PC-3 (cell line): ENCODE measurements at regions not wholly inside any gene's neighbourhood (a gene's known extent, or its start where the extent isn't known, plus 50 kb on each side); places are given as distances from the start of the nearest gene placed in this dataset.

Source experiments
- ATAC-seq: fragments of 200-7000 bp; cut with Tn5 transposase; 2 replicates; pipeline ENCODE4 v1.9.1; 2020; ENCODE audit warnings: mild to moderate bottlenecking, moderate library complexity
- BruUV-seq: library from RNA; stranded (reverse); fragments of 400-500 nt; replicated peaks from 2 replicates; lab custom pipeline; 2021; lab: Mats Ljungman, UMichigan
- CTCF ChIA-PET: fragments of 300-600 bp; sonication (Branson Sonifier 250); formaldehyde crosslinking; loops from one replicate; lab custom pipeline; 2022; ENCODE audit warnings: antibody characterized with exemption; lab: Charles Lee
- POLR2A ChIA-PET: fragments of 300-600 bp; sonication (Branson Sonifier 250); formaldehyde crosslinking; loops from one replicate; lab custom pipeline; 2022; ENCODE audit warnings: antibody characterized with exemption; ENCODE audit not compliant: unreplicated experiment; lab: Charles Lee
- DNase-seq: peaks from one replicate; pipeline ENCODE4 v3.0.0-alpha.2; 2015
- H2AFZ ChIP-seq: fragments of 300-600 bp; sonication (generic); 2 replicates; pipeline ENCODE4 v1.6.0; 2016; ENCODE audit warnings: antibody characterized with exemption, low read length
- H3F3A ChIP-seq: fragments of 300-600 bp; sonication (generic); one replicate; pipeline ENCODE4 v1.6.0; 2017; ENCODE audit warnings: antibody characterized with exemption, low read length, control low read depth, mild to moderate bottlenecking; ENCODE audit not compliant: unreplicated experiment
- H3K27ac ChIP-seq: fragments of 300-600 bp; sonication (generic); 2 replicates; pipeline ENCODE4 v1.5.1; 2016; ENCODE audit warnings: mild to moderate bottlenecking, low read length
- H3K27me3 ChIP-seq: fragments of 300-600 bp; sonication (generic); 2 replicates; pipeline ENCODE4 v1.6.1; 2016; ENCODE audit warnings: low read length, mixed read lengths
- H3K36me3 ChIP-seq: fragments of 300-600 bp; sonication (generic); 2 replicates; pipeline ENCODE4 v1.6.1; 2016; ENCODE audit warnings: low read depth, mixed run types, low read length, mixed read lengths
- H3K4me1 ChIP-seq: fragments of 300-600 bp; sonication (generic); 2 replicates; pipeline ENCODE4 v1.5.1; 2016; ENCODE audit warnings: low read length; ENCODE audit not compliant: insufficient read depth
- H3K4me2 ChIP-seq: fragments of 300-600 bp; sonication (generic); 2 replicates; pipeline ENCODE4 v1.6.0; 2016; ENCODE audit warnings: low read length
- H3K4me3 ChIP-seq: fragments of 300-600 bp; sonication (generic); 2 replicates; pipeline ENCODE4 v1.5.1; 2016; ENCODE audit warnings: mild to moderate bottlenecking, low read length, mixed read lengths
- H3K79me2 ChIP-seq: fragments of 300-600 bp; sonication (generic); 2 replicates; pipeline ENCODE4 v1.6.1; 2017; ENCODE audit warnings: low read length, mixed read lengths
- H3K9ac ChIP-seq: fragments of 300-600 bp; sonication (generic); 2 replicates; pipeline ENCODE4 v1.6.0; 2016; ENCODE audit warnings: mild to moderate bottlenecking, low read length
- H3K9me2 ChIP-seq: fragments of 300-600 bp; sonication (generic); replicated peaks from 2 replicates; pipeline ENCODE4 v1.6.1; 2016; ENCODE audit warnings: mixed run types, low read length, mixed read lengths
- H3K9me3 ChIP-seq: fragments of 300-600 bp; sonication (generic); 2 replicates; pipeline ENCODE4 v1.6.1; 2016; ENCODE audit warnings: low read length, mixed read lengths
- H4K20me1 ChIP-seq: fragments of 300-600 bp; sonication (generic); 2 replicates; pipeline ENCODE4 v1.6.1; 2016; ENCODE audit warnings: low read length, mixed read lengths
- EZH2 ChIP-seq: fragments of 300-600 bp; sonication (generic); IDR thresholded peaks from one replicate; pipeline ENCODE4 v1.6.1; 2017; ENCODE audit warnings: antibody characterized with exemption, mild to moderate bottlenecking, low read length; ENCODE audit not compliant: unreplicated experiment
- EZH2phosphoT487 ChIP-seq: fragments of 300-600 bp; sonication (generic); IDR thresholded peaks from 2 replicates; pipeline ENCODE4 v1.6.1; 2018; ENCODE audit warnings: mild to moderate bottlenecking, antibody characterized with exemption, low read length, borderline replicate concordance
- intact Hi-C: fragments of 100-400 bp; cut with micrococcal nuclease; formaldehyde crosslinking; loops from 2 replicates; pipeline ENCODE4 v1.9.0; 2023
- TF ChIP-seq, protein P1 (sequence below): fragments of 300-600 bp; sonication (generic); conservative IDR thresholded peaks from 2 replicates; pipeline ENCODE4 v1.5.1; 2017; ENCODE audit warnings: antibody characterized with exemption, low read depth, mild to moderate bottlenecking, low read length

GRCh38 chrX:578531-578930, 52.1 kb upstream of the SHOX start:
- Histone ChIP-seq H2AFZ (no peak overlapping the region), H3F3A (no peaks in the 10 kb centered on the region), H3K79me2 (no peaks in the 10 kb centered on the region), H4K20me1 (no peaks in the 10 kb centered on the region), H3K27me3 (no peaks in the 10 kb centered on the region), H3K36me3 (no peaks in the 10 kb centered on the region), H3K4me2 (no peak overlapping the region), H3K27ac (no peak overlapping the region), H3K4me3 (no peak overlapping the region), H3K9me2 (no peaks in the 10 kb centered on the region), H3K4me1 (no peaks in the 10 kb centered on the region), H3K9ac (no peak overlapping the region), H3K9me3 (no peaks in the 10 kb centered on the region)
- TF ChIP-seq EZH2 (no peak), EZH2phosphoT487 (no peak)
- TF ChIP-seq, protein P1, sequence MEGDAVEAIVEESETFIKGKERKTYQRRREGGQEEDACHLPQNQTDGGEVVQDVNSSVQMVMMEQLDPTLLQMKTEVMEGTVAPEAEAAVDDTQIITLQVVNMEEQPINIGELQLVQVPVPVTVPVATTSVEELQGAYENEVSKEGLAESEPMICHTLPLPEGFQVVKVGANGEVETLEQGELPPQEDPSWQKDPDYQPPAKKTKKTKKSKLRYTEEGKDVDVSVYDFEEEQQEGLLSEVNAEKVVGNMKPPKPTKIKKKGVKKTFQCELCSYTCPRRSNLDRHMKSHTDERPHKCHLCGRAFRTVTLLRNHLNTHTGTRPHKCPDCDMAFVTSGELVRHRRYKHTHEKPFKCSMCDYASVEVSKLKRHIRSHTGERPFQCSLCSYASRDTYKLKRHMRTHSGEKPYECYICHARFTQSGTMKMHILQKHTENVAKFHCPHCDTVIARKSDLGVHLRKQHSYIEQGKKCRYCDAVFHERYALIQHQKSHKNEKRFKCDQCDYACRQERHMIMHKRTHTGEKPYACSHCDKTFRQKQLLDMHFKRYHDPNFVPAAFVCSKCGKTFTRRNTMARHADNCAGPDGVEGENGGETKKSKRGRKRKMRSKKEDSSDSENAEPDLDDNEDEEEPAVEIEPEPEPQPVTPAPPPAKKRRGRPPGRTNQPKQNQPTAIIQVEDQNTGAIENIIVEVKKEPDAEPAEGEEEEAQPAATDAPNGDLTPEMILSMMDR: no peak
- no peak for ATAC-seq
- POLR2A ChIA-PET: no interaction called here
- BruUV-seq: no TSS peak
- no peak for DNase-seq
- intact Hi-C loops: no loop called here
- CTCF ChIA-PET: no interaction called here

GRCh38 chrX:580030-580429, 50.6 kb upstream of the SHOX start:
- Histone ChIP-seq H3K27me3 (no peaks in the 10 kb centered on the region), H3K79me2 (no peaks in the 10 kb centered on the region), H3K36me3 (no peaks in the 10 kb centered on the region), H3K9me2 (no peaks in the 10 kb centered on the region), H3K4me3 (no peak overlapping the region), H3K4me2 (no peak overlapping the region), H3K4me1 (no peaks in the 10 kb centered on the region), H3K9ac (no peak overlapping the region), H4K20me1 (no peaks in the 10 kb centered on the region), H3F3A (no peaks in the 10 kb centered on the region), H3K9me3 (no peaks in the 10 kb centered on the region), H2AFZ (no peak overlapping the region), H3K27ac (no peak overlapping the region)
- BruUV-seq: no TSS peak
- intact Hi-C loops: no loop called here
- ChIA-PET POLR2A (no interaction called here), CTCF (no interaction called here)
- TF ChIP-seq EZH2 (no peak), EZH2phosphoT487 (no peak)
- TF ChIP-seq, protein P1: no peak
- DNase-seq: no peak
- no peak for ATAC-seq
